Progenitor cell of endocrine pancreas (in vitro differentiated cells): ENCODE measurements at regions not wholly inside any gene's neighbourhood (a gene's known extent, or its start where the extent isn't known, plus 50 kb on each side); places are given as distances from the start of the nearest gene placed in this dataset.

Experiments used
- DNase-seq: peaks from one replicate; pipeline ENCODE4 v3.0.0; 2021; ENCODE audit warnings: low spot score; ENCODE audit not compliant: unreplicated experiment
- H3K27ac Mint-ChIP-seq: 2 replicates; pipeline ENCODE4 v1.8.0; 2021; ENCODE audit warnings: mild to moderate bottlenecking, moderate library complexity, mixed read lengths
- H3K27me3 Mint-ChIP-seq: 2 replicates; pipeline ENCODE4 v1.8.0; 2021; ENCODE audit warnings: mixed read lengths
- H3K36me3 Mint-ChIP-seq: 2 replicates; pipeline ENCODE4 v1.8.0; 2022; ENCODE audit warnings: mixed read lengths; ENCODE audit not compliant: insufficient read depth
- H3K4me1 Mint-ChIP-seq: 2 replicates; pipeline ENCODE4 v1.8.0; 2021; ENCODE audit warnings: low read depth, mixed read lengths
- H3K4me3 Mint-ChIP-seq: 2 replicates; pipeline ENCODE4 v1.8.0; 2021; ENCODE audit warnings: low read depth, mild to moderate bottlenecking, moderate library complexity, mixed read lengths
- H3K9me3 Mint-ChIP-seq: 2 replicates; pipeline ENCODE4 v1.8.0; 2021; ENCODE audit warnings: low read depth, mixed read lengths
- TF ChIP-seq, protein P1 (sequence below): fragments of 200-600 bp; sonication (generic); IDR thresholded peaks from one replicate; pipeline ENCODE4 v1.5.0; 2021; ENCODE audit warnings: antibody characterized with exemption, mild to moderate bottlenecking; ENCODE audit not compliant: unreplicated experiment

DNA sequence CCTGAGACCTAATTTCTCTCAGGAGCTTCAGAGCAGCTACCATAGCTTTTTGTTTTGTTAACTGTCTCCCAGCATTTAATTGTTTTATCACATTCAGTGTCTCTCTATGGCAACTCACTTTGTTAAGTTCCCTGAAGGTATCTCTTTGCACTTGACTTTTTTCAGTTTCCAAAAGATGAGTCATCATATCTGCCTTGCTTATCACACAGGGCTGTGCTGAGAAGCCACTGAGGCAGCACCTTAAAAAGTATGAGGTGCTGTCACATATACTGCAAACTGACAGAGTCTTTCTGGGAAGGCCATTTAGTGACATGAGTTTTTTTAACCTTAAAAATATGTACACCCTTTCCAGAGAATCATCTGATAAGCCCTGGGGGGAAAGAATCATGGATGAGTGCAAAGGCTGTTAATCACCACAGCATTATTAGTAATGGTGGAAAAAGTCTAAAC lies 56.8 kb downstream of the PPP1R3C start:
- Mint-ChIP-seq H3K4me1 (peaks cover 4% of the 10 kb centered on the region), H3K9me3 (peaks cover 7% of the 10 kb centered on the region), H3K4me3 (no peak overlapping the region), H3K27ac (no peak overlapping the region), H3K27me3 (no peaks in the 10 kb centered on the region), H3K36me3 (peaks cover 9% of the 10 kb centered on the region)
- TF ChIP-seq, protein P1, sequence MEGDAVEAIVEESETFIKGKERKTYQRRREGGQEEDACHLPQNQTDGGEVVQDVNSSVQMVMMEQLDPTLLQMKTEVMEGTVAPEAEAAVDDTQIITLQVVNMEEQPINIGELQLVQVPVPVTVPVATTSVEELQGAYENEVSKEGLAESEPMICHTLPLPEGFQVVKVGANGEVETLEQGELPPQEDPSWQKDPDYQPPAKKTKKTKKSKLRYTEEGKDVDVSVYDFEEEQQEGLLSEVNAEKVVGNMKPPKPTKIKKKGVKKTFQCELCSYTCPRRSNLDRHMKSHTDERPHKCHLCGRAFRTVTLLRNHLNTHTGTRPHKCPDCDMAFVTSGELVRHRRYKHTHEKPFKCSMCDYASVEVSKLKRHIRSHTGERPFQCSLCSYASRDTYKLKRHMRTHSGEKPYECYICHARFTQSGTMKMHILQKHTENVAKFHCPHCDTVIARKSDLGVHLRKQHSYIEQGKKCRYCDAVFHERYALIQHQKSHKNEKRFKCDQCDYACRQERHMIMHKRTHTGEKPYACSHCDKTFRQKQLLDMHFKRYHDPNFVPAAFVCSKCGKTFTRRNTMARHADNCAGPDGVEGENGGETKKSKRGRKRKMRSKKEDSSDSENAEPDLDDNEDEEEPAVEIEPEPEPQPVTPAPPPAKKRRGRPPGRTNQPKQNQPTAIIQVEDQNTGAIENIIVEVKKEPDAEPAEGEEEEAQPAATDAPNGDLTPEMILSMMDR = no peak
- no peak for DNase-seq

DNA sequence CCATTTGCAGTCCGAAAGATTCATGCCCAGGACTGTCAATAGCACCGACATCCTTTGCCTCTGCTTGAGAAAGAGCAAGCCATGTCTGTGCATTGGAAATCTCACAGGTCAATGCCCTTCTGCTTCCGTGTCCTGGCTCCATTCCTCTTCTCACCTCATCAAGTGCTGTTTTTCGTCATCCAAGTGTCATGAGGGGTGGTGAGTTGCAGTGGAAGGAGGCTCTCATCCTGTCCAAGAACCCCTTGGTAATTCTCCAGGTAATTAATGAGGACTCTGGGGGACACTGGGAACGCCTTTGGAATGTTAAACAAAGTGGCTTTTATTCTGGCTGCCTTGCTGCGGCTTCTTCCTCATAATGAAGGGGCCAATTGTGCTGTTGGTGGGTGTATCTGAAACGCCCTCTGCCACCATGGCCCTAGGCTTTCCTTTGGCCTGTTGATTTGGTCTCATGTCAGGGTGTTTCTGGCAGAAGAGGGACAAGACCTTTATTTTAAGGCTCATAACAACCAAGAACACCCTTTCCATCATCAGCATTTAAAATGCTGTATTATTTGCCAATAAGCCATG lies 57.7 kb downstream of the PPP1R3C start:
- peak overlapping the region; percentile 12 for H3K27ac Mint-ChIP-seq
- peaks cover 4% of the 10 kb centered on the region for H3K9me3 Mint-ChIP-seq
- H3K4me1 Mint-ChIP-seq = peaks cover 4% of the 10 kb centered on the region
- TF ChIP-seq, protein P1 = no peak
- H3K4me3 Mint-ChIP-seq = no peak overlapping the region
- H3K27me3 Mint-ChIP-seq = no peaks in the 10 kb centered on the region
- H3K36me3 Mint-ChIP-seq = peaks cover 5% of the 10 kb centered on the region
- no peak for DNase-seq

DNA sequence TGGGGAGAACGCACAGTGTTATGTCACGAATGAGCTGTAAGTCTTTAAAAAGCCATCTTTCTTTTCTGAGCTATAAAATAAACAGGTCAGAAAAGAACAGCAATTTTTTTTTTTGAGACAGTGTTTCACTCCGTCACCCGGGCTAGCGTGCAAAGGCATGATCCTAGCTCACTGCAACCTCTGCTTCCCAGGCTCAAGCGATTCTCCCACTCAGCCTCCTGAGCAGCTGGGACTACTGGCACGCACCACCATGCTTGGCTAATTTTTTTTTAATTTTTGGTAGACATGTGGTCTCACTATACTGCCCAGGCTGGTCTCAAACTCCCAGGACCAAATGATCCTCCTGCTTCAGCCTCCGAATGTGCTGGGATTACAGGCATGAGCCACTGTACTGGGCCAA lies 58.6 kb downstream of the PPP1R3C start:
- Mint-ChIP-seq H3K4me1 (peaks cover 4% of the 10 kb centered on the region), H3K27ac (no peak overlapping the region), H3K27me3 (no peaks in the 10 kb centered on the region), H3K36me3 (peaks cover 5% of the 10 kb centered on the region), H3K9me3 (peaks cover 4% of the 10 kb centered on the region), H3K4me3 (no peak overlapping the region)
- TF ChIP-seq, protein P1 = no peak
- DNase-seq = no peak

DNA sequence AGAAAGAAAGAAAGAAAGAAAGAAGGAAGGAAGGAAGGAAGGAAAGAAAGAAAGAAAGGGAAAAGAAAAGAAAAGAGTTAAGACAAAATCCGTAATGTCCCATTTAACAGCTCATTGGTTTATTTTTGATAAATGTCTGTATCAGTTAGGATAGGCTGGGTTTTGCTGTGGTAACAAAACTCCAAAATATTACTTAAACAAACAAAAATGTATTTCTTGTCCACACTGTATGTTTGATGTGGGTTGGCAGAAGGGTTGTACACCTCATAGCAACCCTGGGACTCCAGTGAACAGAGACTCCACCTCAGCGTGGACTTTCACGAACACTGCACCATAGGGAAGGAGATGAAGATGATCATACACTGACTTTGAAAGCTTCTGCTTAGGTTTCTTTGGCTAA lies 59.6 kb downstream of the PPP1R3C start:
- H3K27ac Mint-ChIP-seq = no peak overlapping the region
- H3K4me1 Mint-ChIP-seq = peaks cover 4% of the 10 kb centered on the region

GRCh38 chr10:91571671-91572070 lies 61.2 kb downstream of the PPP1R3C start:
- Mint-ChIP-seq H3K4me3 (no peak overlapping the region), H3K27me3 (no peaks in the 10 kb centered on the region)

More for the DNA sequence above, 59.6 kb downstream of the PPP1R3C start:
- Mint-ChIP-seq H3K4me3 (no peak overlapping the region), H3K9me3 (peaks cover 4% of the 10 kb centered on the region), H3K36me3 (peaks cover 5% of the 10 kb centered on the region), H3K27me3 (no peaks in the 10 kb centered on the region)
- no peak for DNase-seq
- TF ChIP-seq, protein P1 = no peak

More at GRCh38 chr10:91571671-91572070, 61.2 kb downstream of the PPP1R3C start:
- DNase-seq = no peak
- TF ChIP-seq, protein P1 = no peak
- H3K4me1 Mint-ChIP-seq = peaks cover 6% of the 10 kb centered on the region
- H3K9me3 Mint-ChIP-seq = peaks cover 4% of the 10 kb centered on the region
- no peak overlapping the region for H3K27ac Mint-ChIP-seq
- H3K36me3 Mint-ChIP-seq = peaks cover 5% of the 10 kb centered on the region
